ENCODE measurements at regions not wholly inside any gene's neighbourhood (a gene's known extent, or its start where the extent isn't known, plus 50 kb on each side); places are given as distances from the start of the nearest gene placed in this dataset.

- no peak for TF ChIP-seq CTCF (IDR thresholded peaks at IDR 0.05; ENCODE audit: insufficient read depth, low read depth, low read length)
- no peak for DNase-seq (ENCODE audit: low read depth)
- H3K4me3 ChIP-seq (ENCODE audit: low read depth, low read length), result no peak overlapping the region
These were observed 245.8 kb upstream of the MEOX2 start for GRCh38 chr7:15932318-15932717.

- no peak for TF ChIP-seq CTCF (IDR thresholded peaks at IDR 0.05; ENCODE audit: insufficient read depth, low read depth, low read length)
- no peak overlapping the region for H3K4me3 ChIP-seq (ENCODE audit: low read depth, low read length)
- no peak for DNase-seq (ENCODE audit: low read depth)
These were observed 242.9 kb upstream of the MEOX2 start for GRCh38 chr7:15929411-15929810.

DNA sequence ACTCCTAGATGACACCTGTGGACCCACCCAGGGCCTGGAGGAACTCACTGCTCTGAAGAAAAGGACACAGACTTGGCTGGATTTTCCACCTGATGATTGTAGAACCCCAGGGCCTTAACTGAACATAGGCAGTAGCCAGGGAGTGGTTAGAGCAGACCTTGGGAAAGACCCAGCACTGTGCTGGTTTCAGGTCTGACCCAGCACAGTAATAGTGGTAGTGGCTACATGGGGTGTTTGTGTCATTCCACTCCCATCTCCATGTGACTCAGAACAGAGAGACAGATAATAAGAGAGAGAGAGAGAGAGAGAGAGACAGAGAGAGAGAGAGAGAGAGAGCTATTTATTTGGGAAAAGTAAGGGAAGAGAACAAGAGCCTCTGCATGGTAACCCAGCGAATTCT lies 239.1 kb upstream of the MEOX2 start:
- no peak overlapping the region for H3K4me3 ChIP-seq (ENCODE audit: low read depth, low read length)
- no peak for TF ChIP-seq CTCF (IDR thresholded peaks at IDR 0.05; ENCODE audit: insufficient read depth, low read depth, low read length)
- DNase-seq (ENCODE audit: low read depth), result no peak

DNA sequence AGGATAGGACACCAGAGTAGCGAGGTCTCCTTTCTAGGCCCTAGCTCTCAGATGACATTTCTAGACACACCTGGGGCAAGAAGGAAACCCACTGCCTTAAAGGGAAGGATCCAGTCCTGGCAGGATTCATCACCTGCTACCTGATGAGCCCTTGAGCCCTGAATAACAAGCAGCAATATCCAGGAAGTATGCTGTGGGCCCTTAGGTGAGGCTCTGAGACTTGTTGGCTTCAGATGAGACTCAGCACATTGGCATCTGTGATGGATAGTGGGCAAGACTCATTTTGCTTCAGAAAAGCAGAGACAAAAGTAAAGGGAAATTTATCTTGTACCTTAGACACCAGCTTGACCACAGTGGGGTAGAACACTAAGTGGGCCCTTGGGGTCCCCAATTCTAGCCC lies 238.4 kb upstream of the MEOX2 start:
- no peak for TF ChIP-seq CTCF (IDR thresholded peaks at IDR 0.05; ENCODE audit: insufficient read depth, low read depth, low read length)
- no peak for DNase-seq (ENCODE audit: low read depth)
- H3K4me3 ChIP-seq (ENCODE audit: low read depth, low read length), result no peak overlapping the region

DNA sequence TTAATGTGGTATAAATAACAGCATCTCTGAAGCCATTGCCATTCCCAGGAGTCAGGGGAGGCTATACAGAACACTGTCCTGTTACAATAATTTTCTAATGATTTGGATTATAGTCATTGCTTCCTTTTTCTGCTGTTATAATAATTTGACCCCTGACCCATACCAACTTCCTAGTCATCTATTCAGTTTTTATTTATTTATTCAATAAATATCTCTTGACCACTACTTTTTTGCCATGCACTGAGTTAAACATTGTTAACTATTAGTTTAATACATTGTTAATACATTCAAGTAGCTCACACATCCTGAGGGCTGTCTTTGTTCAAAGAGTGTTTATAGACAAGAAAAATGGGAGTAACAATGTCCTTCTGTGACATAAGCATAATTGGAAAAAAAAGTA lies 235.5 kb upstream of the MEOX2 start:
- TF ChIP-seq CTCF (IDR thresholded peaks at IDR 0.05; ENCODE audit: insufficient read depth, low read depth, low read length), result no peak
- no peak for DNase-seq (ENCODE audit: low read depth)
- no peak overlapping the region for H3K4me3 ChIP-seq (ENCODE audit: low read depth, low read length)

DNA sequence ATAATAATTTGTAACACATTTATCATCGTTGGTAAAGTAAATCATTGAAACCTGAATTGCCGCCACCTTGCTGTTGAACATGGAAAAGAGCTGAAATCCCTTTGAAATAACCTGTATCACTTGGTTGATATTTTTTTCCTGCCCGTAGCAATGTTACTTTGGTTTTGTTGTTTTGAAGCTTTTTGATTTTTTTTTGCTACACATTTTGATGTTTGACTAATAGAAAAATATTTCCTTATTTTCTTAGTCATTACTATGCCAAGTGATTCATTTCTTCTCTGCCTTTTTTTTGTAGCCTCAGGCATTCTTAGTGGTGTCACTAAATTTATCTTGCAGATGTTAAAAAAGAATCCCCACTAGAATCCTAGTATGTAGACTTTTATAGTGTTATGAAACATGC lies 235.1 kb upstream of the MEOX2 start:
- peak; percentile 41 for DNase-seq (ENCODE audit: low read depth)
- TF ChIP-seq CTCF (IDR thresholded peaks at IDR 0.05; ENCODE audit: insufficient read depth, low read depth, low read length), result no peak
- no peak overlapping the region for H3K4me3 ChIP-seq (ENCODE audit: low read depth, low read length)

DNA sequence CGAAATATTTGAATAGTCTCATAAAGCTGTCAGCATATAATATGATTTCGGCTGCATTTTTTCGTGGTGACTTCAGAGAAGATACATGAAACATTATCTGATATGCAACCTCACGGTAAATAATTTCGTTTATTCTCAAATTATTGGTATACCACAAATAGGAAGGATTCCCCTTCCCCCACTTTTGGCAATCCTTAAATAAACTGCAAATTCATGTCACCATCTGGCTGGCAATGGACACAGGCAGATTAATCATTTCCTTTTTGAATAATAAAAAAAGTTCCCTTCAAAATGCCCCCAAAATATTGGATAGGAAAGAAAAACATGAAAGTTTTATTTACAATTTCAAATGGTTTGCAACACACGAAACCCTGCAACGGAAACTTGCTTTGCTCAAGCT lies 234.5 kb upstream of the MEOX2 start:
- DNase-seq (ENCODE audit: low read depth), result no peak
- TF ChIP-seq CTCF (IDR thresholded peaks at IDR 0.05; ENCODE audit: insufficient read depth, low read depth, low read length), result no peak
- H3K4me3 ChIP-seq (ENCODE audit: low read depth, low read length), result no peak overlapping the region

Data from fibroblast of villous mesenchyme (primary cell).